ENCODE measurements at regions not wholly inside any gene's neighbourhood (a gene's known extent, or its start where the extent isn't known, plus 50 kb on each side); places are given as distances from the start of the nearest gene placed in this dataset.

DNA sequence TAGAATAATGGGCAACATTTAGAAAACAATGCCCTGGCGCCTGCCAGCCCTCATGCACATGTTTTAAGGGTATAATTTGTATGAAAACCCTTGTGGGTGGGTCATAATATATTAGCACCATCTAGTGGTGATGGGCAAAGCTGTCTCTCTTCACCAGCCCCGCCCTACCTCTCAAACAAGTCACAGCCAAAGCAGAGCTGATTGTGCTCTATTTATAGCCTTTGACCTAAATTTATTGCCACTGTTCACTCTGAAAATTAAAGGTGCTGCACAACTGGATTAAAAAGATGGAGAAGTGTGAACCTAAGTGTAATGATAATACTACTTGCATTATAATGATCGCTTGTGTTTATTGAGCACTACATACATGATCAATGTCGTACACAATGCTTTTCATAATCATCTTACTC lies 131.9 kb upstream of the ANKH start:
- ChIA-PET CTCF (interaction anchor here (0.6 to 4.5 kb wide), 20 partner anchors 12 to 968 kb away, joined by 3 to 29 read pairs (median 4); no protein-coding TSS in a partner anchor), POLR2A (ENCODE audit: low non-redundant PET) (interaction anchor here (0.5 kb wide), 1 partner anchor 133 kb away, joined by 5 read pairs; no protein-coding TSS in a partner anchor)
- H3K27ac ChIP-seq, result no peak overlapping the region
- DNase-seq (ENCODE audit: low spot score), result peak; percentile 83
- TF ChIP-seq CTCF (conservative IDR thresholded peaks at IDR 0.05; ENCODE audit: low read depth), result peak; percentile 95

- CTCF ChIA-PET, result interaction anchor here (0.5 to 4.5 kb wide), 9 partner anchors 44 to 317 kb away, joined by 3 to 29 read pairs (median 4); no protein-coding TSS in a partner anchor
- no peak for TF ChIP-seq CTCF (conservative IDR thresholded peaks at IDR 0.05; ENCODE audit: low read depth)
- DNase-seq (ENCODE audit: low spot score), result no peak
- POLR2A ChIA-PET (ENCODE audit: low non-redundant PET), result no interaction called here
- no peak overlapping the region for H3K27ac ChIP-seq
Observed at GRCh38 chr5:15002791-15003190, 131.2 kb upstream of the ANKH start.

GRCh38 chr5:15002173-15002572 lies 130.6 kb upstream of the ANKH start:
- ChIA-PET POLR2A (ENCODE audit: low non-redundant PET) (no interaction called here), CTCF (interaction anchor here (0.5 to 4.5 kb wide), 3 partner anchors 50 to 275 kb away, joined by 3 to 29 read pairs (median 3); no protein-coding TSS in a partner anchor)
- DNase-seq (ENCODE audit: low spot score), result no peak
- no peak for TF ChIP-seq CTCF (conservative IDR thresholded peaks at IDR 0.05; ENCODE audit: low read depth)
- H3K27ac ChIP-seq, result no peak overlapping the region

GRCh38 chr5:15001517-15001916 lies 129.9 kb upstream of the ANKH start:
- POLR2A ChIA-PET (ENCODE audit: low non-redundant PET), result no interaction called here
- CTCF ChIA-PET, result interaction anchor here (0.6 to 0.7 kb wide), 2 partner anchors 21 to 54 kb away, joined by 3 to 4 read pairs; no protein-coding TSS in a partner anchor
- TF ChIP-seq CTCF (conservative IDR thresholded peaks at IDR 0.05; ENCODE audit: low read depth), result no peak
- no peak overlapping the region for H3K27ac ChIP-seq
- DNase-seq (ENCODE audit: low spot score), result no peak

DNA sequence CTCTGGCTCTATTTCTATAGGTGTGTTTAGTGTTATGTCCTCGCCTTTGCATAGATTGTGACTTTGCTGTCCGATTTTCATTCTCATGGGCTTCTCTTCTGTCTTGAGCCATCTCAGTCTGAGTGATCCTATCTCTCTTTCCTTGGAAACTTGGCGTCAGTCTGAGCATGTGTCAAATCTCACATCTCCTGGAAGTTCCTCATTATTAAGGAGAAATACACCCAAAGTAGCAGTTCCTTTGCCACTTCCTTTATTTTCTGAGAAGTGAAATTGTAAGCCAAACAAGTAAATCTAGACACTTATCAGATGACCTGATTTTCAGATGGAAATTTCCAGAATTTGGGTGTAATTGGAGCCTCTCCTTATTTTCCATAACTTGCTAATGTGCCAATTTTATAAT lies 126.9 kb upstream of the ANKH start:
- DNase-seq (ENCODE audit: low spot score), result no peak
- CTCF ChIA-PET, result no interaction called here

DNA sequence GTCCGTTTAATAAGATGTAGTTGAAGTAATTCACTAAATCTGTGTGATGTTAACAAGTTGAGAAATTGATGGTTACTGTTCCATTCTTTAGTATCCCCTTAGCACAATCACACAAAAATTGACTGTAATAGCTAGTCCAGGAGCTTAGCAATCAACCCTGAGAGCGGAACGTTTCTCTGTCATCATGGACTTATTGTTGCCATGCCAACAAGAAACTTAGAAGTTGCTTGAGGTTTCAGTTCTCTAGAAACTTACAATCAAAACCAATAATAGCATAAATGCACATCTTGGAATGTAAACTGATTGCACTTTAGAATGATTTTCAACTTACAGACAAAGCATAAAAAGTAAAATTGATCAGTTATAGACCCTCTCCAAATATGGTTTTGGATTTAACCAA lies 125.4 kb upstream of the ANKH start:
- no peak for TF ChIP-seq CTCF (conservative IDR thresholded peaks at IDR 0.05; ENCODE audit: low read depth)
- H3K27ac ChIP-seq, result no peak overlapping the region
- DNase-seq (ENCODE audit: low spot score), result no peak
- ChIA-PET POLR2A (ENCODE audit: low non-redundant PET) (no interaction called here), CTCF (no interaction called here)

More for the DNA sequence above, 126.9 kb upstream of the ANKH start:
- no peak overlapping the region for H3K27ac ChIP-seq
- POLR2A ChIA-PET (ENCODE audit: low non-redundant PET), result no interaction called here
- TF ChIP-seq CTCF (conservative IDR thresholded peaks at IDR 0.05; ENCODE audit: low read depth), result no peak

Data from RWPE1 (cell line).